ENCODE measurements at regions not wholly inside any gene's neighbourhood (a gene's known extent, or its start where the extent isn't known, plus 50 kb on each side); places are given as distances from the start of the nearest gene placed in this dataset.
"Not testable (repeated sequence)": the region's sequence is repeated elsewhere in the genome, so short reads cannot be mapped to it uniquely, and the experiment has no call there.

DNA sequence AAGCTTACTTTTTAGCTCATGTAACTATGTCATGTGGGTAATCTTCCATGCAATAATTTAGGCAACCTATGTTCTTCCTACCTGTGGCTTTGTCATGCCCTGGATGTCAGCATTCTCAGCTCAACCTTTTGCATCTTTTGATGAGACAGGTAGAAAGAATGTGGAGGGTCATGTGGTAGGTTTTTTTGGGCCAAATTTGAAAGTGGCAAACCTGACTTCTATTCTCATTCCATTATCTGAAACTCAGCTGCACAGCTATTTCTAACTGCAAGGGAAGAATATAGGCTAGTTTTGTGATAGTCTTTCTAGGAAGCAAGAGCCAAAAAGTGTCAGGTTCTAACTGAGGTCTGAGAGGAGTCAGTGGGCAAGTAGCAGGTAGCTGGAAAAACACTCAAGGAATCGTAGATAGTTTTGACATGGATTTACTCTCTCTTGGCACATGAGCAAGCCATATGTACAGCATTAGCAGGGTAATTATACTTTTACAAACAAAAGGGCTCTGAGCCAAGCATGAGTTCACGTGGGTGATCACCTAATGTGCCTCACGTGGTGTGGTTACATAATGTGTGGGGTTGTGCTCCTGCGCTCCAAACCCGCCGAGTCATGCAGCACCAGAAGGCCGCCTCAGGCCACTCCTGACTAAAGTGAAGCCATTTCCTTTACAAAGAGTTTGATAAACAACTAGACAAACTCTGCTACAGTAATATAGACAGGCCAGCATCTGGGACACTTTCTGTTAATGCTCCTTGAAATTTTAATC lies 1013.8 kb downstream of the PLA2G4A start:
- Histone ChIP-seq H3K27me3 (ENCODE audit: control insufficient read depth, insufficient read depth, low read length) (no peaks in the 10 kb centered on the region), H3K36me3 (ENCODE audit: insufficient read depth, low read length) (no peaks in the 10 kb centered on the region), H3K9me3 (replicated peaks; ENCODE audit: low read length) (no peaks in the 10 kb centered on the region), H3K9ac (ENCODE audit: low read depth, low read length) (no peak overlapping the region), H3K4me1 (ENCODE audit: control insufficient read depth, insufficient read depth, low read length) (no peaks in the 10 kb centered on the region), H3K4me3 (ENCODE audit: low read length) (no peak overlapping the region), H3K4me2 (ENCODE audit: low read length) (no peak overlapping the region)

DNA sequence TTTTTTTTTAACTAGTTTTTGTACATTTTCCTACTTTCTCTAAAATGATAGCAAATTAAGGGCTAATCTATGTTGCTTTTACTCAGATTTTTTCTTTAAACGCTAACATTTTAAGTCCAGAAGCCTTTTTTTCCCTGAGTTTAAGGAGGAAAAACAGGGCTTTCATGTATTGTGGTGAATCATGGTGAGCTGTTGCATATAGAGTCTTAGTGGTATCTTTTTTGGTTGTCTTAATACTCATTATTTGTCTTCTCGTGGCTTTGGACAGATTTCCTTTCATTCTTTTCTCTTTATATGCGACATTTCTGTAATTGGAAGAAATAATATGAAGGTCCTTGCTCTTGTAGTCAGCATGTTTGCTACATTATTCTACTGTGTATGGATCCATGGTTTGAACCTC lies 1015.6 kb downstream of the PLA2G4A start:
- no peaks in the 10 kb centered on the region for H3K4me1 ChIP-seq (ENCODE audit: control insufficient read depth, insufficient read depth, low read length)

DNA sequence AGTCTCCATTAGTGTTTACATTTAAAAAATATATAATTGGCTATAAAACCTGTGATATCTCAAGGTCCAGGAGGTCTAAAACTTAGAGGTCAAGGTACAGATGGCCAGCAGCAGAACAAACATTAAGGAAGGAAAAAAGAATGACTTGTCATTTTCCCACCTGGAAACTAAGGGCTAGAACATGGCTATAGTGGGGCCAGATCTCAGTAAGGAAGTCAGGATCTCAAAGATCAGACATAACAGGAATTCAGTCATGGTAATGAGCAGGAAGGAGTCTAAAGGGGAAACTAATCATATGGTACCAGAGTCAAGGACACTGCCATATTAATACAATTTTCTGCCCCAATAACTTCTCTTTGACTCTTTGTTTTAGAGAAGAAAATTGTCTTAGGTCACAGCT lies 1018.8 kb downstream of the PLA2G4A start:
- H3K4me1 ChIP-seq (ENCODE audit: control insufficient read depth, insufficient read depth, low read length) = no peaks in the 10 kb centered on the region
- no peak overlapping the region for H3K9ac ChIP-seq (ENCODE audit: low read depth, low read length)
- no peak overlapping the region for H3K4me2 ChIP-seq (ENCODE audit: low read length)
- no peaks in the 10 kb centered on the region for H3K36me3 ChIP-seq (ENCODE audit: insufficient read depth, low read length)
- peaks cover 2% of the 10 kb centered on the region for H3K9me3 ChIP-seq (replicated peaks; ENCODE audit: low read length)
- no peak overlapping the region for H3K4me3 ChIP-seq (ENCODE audit: low read length)
- H3K27me3 ChIP-seq (ENCODE audit: control insufficient read depth, insufficient read depth, low read length) = no peaks in the 10 kb centered on the region

More for the DNA sequence above, 1015.6 kb downstream of the PLA2G4A start:
- no peaks in the 10 kb centered on the region for H3K27me3 ChIP-seq (ENCODE audit: control insufficient read depth, insufficient read depth, low read length)
- H3K4me3 ChIP-seq (ENCODE audit: low read length) = no peak overlapping the region
- no peaks in the 10 kb centered on the region for H3K36me3 ChIP-seq (ENCODE audit: insufficient read depth, low read length)
- no peaks in the 10 kb centered on the region for H3K9me3 ChIP-seq (replicated peaks; ENCODE audit: low read length)
- H3K4me2 ChIP-seq (ENCODE audit: low read length) = no peak overlapping the region
- no peak overlapping the region for H3K9ac ChIP-seq (ENCODE audit: low read depth, low read length)

DNA sequence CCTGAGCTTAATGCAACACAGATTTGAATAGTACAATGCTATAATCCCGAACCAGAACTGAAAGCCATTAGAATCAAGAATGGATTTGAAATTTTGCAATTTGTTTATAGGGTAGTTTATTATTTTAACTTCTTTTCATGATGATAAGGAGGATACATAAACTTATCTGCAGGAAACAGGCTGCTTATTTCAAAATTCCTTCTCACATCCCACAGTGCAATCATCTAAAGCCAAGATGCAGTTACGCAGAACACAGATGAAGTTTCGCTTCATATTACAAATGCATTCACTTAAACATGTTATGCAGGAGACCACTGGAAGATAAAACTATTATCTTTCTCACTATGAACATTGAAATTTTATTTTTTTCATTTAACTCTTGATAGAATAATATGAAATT lies 1019.6 kb downstream of the PLA2G4A start:
- Histone ChIP-seq H3K9ac (ENCODE audit: low read depth, low read length) (no peak overlapping the region), H3K27me3 (ENCODE audit: control insufficient read depth, insufficient read depth, low read length) (no peaks in the 10 kb centered on the region), H3K4me2 (ENCODE audit: low read length) (no peak overlapping the region), H3K4me3 (ENCODE audit: low read length) (no peak overlapping the region), H3K36me3 (ENCODE audit: insufficient read depth, low read length) (no peaks in the 10 kb centered on the region), H3K4me1 (ENCODE audit: control insufficient read depth, insufficient read depth, low read length) (no peaks in the 10 kb centered on the region), H3K9me3 (replicated peaks; ENCODE audit: low read length) (peaks cover 2% of the 10 kb centered on the region)

DNA sequence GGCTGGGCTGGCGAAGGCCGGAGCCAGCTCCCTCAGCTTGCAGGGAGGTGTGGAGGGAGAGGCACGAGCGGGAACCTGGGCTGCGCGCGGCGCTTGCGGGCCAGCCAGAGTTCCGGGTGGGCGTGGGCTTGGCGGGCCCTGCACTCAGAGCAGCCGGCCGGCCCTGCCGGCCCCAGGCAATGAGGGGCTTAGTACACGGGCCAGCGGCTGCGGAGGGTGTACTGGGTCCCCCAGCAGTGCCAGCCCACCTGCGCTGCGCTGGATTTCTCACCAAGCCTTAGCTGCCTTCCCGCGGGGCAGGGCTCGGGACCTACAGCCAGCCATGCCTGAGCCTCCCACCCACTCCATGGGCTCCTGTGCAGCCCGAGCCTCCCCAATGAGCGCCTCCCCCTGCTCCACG lies 1021.4 kb downstream of the PLA2G4A start:
- H3K27me3 ChIP-seq (ENCODE audit: control insufficient read depth, insufficient read depth, low read length); H3K36me3 ChIP-seq (ENCODE audit: insufficient read depth, low read length); H3K4me3 ChIP-seq (ENCODE audit: low read length); H3K9me3 ChIP-seq (replicated peaks; ENCODE audit: low read length); H3K4me1 ChIP-seq (ENCODE audit: control insufficient read depth, insufficient read depth, low read length); H3K4me2 ChIP-seq (ENCODE audit: low read length); H3K9ac ChIP-seq (ENCODE audit: low read depth, low read length): not testable (repeated sequence)

DNA sequence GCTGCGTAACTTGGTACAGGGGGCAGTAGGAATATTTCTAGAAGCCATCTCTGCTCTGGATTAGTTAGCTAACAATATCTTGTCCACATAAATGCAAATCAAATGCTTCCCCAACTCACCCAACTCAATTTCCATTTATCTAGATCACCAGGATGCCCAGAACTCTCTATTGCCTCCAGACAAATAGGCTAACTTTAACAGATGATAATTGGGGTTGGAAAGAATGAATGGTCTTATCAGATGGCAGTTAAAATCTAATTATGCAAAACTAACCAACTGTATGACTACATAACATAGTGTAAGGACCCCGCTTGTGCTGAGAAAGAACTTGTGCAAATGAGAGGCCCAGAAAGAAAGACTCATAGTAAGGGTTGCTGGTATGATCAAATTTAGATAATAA lies 1024.8 kb downstream of the PLA2G4A start:
- H3K4me3 ChIP-seq (ENCODE audit: low read length) = no peak overlapping the region
- H3K4me2 ChIP-seq (ENCODE audit: low read length) = no peak overlapping the region
- H3K27me3 ChIP-seq (ENCODE audit: control insufficient read depth, insufficient read depth, low read length) = no peaks in the 10 kb centered on the region

DNA sequence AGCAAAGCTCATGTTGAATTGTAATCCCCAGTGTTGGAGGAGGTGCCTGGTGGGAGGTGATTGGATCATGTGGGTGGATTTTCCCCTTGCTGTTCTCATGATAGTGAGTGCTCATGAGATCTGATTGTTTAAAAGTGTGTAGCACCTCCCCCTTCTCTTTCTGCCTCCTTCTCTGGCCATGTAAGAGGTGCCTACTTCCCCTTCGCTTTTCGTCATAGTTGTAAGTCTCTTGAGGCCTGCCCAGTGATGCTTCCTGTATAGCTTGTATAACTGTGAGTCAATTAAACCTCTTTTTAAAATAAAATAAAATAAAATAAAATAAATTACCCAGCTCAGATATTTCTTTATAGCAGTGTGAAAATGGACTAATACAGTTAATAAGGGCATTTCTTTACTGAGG lies 1025.7 kb downstream of the PLA2G4A start:
- H3K4me1 ChIP-seq (ENCODE audit: control insufficient read depth, insufficient read depth, low read length) = no peaks in the 10 kb centered on the region
- peaks cover 2% of the 10 kb centered on the region for H3K9me3 ChIP-seq (replicated peaks; ENCODE audit: low read length)
- H3K4me2 ChIP-seq (ENCODE audit: low read length) = no peak overlapping the region
- H3K9ac ChIP-seq (ENCODE audit: low read depth, low read length) = no peak overlapping the region
- H3K27me3 ChIP-seq (ENCODE audit: control insufficient read depth, insufficient read depth, low read length) = no peaks in the 10 kb centered on the region
- H3K4me3 ChIP-seq (ENCODE audit: low read length) = no peak overlapping the region
- no peaks in the 10 kb centered on the region for H3K36me3 ChIP-seq (ENCODE audit: insufficient read depth, low read length)

More for the DNA sequence above, 1024.8 kb downstream of the PLA2G4A start:
- no peak overlapping the region for H3K9ac ChIP-seq (ENCODE audit: low read depth, low read length)
- peaks cover 2% of the 10 kb centered on the region for H3K9me3 ChIP-seq (replicated peaks; ENCODE audit: low read length)
- no peaks in the 10 kb centered on the region for H3K36me3 ChIP-seq (ENCODE audit: insufficient read depth, low read length)
- no peaks in the 10 kb centered on the region for H3K4me1 ChIP-seq (ENCODE audit: control insufficient read depth, insufficient read depth, low read length)

DNA sequence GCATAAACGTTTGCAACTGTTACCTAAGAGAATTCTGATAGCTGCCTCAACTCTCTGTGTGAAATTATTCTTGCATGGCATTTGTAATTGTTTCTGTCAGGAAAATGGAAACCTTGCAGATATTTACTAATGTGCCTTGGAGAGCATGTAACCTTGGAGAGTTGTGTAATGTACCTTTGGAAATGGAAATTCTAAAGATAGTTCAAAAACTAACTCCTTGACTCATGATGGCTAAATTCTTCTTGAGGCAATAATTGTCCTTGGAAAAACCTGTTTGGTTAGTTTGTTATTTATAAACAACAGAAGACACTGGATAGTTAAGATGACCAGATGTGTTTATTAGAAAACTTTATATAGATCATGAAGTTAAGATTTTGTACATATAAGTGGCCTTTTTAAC lies 1033.8 kb downstream of the PLA2G4A start:
- H3K4me3 ChIP-seq (ENCODE audit: low read length) = no peak overlapping the region
- no peaks in the 10 kb centered on the region for H3K27me3 ChIP-seq (ENCODE audit: control insufficient read depth, insufficient read depth, low read length)
- no peaks in the 10 kb centered on the region for H3K4me1 ChIP-seq (ENCODE audit: control insufficient read depth, insufficient read depth, low read length)
- no peak overlapping the region for H3K9ac ChIP-seq (ENCODE audit: low read depth, low read length)
- no peak overlapping the region for H3K4me2 ChIP-seq (ENCODE audit: low read length)
- H3K9me3 ChIP-seq (replicated peaks; ENCODE audit: low read length) = no peaks in the 10 kb centered on the region
- H3K36me3 ChIP-seq (ENCODE audit: insufficient read depth, low read length) = no peaks in the 10 kb centered on the region

DNA sequence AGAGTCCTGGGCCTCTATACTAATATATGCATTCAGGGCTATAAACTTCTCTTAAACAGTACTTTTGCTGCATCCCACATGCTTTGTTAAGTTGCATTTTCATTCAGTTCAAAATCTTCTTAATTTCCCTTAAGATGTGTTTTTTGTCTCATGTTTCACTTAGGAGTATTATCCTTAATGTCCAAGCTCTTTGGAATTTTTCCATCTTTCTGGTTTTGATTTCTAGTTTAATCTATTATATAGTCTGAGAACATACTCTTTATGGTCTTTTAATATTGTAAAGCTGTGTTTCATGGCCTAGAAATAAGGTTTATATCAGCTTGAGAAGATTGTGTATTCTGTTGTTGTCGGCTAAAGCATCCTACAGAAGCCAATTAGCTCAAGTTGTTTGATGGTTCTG lies 1041.8 kb downstream of the PLA2G4A start:
- Histone ChIP-seq H3K9me3 (replicated peaks; ENCODE audit: low read length) (no peaks in the 10 kb centered on the region), H3K36me3 (ENCODE audit: insufficient read depth, low read length) (no peaks in the 10 kb centered on the region), H3K9ac (ENCODE audit: low read depth, low read length) (no peak overlapping the region), H3K4me3 (ENCODE audit: low read length) (no peak overlapping the region), H3K4me2 (ENCODE audit: low read length) (no peak overlapping the region), H3K4me1 (ENCODE audit: control insufficient read depth, insufficient read depth, low read length) (no peaks in the 10 kb centered on the region), H3K27me3 (ENCODE audit: control insufficient read depth, insufficient read depth, low read length) (no peaks in the 10 kb centered on the region)

DNA sequence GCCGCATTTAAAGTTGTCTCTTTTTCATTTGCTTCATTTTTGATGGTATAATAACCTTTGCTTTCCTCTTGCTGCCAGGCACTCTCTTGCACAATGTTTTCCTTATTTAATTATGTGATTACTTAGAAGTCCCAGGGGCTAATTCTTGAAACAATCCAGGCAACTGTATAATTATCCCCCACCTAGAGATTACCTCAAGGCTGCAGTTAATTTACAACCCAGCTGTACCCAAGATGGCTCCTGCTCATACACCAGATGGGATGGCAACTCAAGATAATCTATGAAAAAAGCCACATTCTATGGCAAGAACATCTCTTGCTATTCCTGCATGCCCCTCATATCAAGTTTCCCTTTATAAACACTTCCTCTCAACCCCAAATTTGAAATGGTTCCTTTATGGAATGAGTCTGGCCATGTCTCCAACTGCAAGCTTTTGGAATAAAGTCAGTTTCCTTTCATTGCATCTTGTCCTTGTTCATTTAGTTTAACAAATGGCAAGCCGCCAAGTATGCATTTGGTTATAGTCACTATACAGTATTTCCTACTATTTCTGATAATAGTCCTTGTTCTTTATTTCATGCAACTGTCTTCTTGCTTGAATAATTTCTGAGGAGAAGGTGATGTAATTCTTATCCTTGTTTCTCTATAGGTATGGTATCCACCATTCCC lies 1042.6 kb downstream of the PLA2G4A start:
- Histone ChIP-seq H3K27me3 (ENCODE audit: control insufficient read depth, insufficient read depth, low read length) (no peaks in the 10 kb centered on the region), H3K9me3 (replicated peaks; ENCODE audit: low read length) (no peaks in the 10 kb centered on the region), H3K4me1 (ENCODE audit: control insufficient read depth, insufficient read depth, low read length) (no peaks in the 10 kb centered on the region), H3K4me3 (ENCODE audit: low read length) (no peak overlapping the region), H3K9ac (ENCODE audit: low read depth, low read length) (no peak overlapping the region), H3K36me3 (ENCODE audit: insufficient read depth, low read length) (no peaks in the 10 kb centered on the region), H3K4me2 (ENCODE audit: low read length) (no peak overlapping the region)

DNA sequence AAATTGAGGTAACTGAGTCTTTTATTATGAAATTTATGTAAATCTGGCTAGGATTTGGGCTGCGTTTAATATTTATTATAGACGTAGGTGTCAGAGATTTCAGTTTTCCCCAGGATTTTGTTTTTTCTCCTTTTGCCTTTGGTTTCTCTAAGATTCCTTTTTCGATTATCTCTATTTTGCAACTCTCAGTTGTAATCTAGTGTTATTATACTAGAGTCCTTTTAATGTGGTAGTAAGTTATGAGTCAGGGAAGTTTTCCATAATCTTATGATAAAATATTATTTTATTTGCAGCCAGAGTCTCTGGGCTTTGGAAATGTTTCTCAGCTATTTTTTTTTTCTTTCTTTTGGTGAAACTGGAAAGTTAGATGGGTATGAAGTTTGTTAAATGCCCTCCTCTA lies 1043.8 kb downstream of the PLA2G4A start:
- H3K9ac ChIP-seq (ENCODE audit: low read depth, low read length) = no peak overlapping the region
- H3K9me3 ChIP-seq (replicated peaks; ENCODE audit: low read length) = no peaks in the 10 kb centered on the region
- no peaks in the 10 kb centered on the region for H3K27me3 ChIP-seq (ENCODE audit: control insufficient read depth, insufficient read depth, low read length)
- H3K36me3 ChIP-seq (ENCODE audit: insufficient read depth, low read length) = no peaks in the 10 kb centered on the region
- H3K4me3 ChIP-seq (ENCODE audit: low read length) = no peak overlapping the region
- no peaks in the 10 kb centered on the region for H3K4me1 ChIP-seq (ENCODE audit: control insufficient read depth, insufficient read depth, low read length)
- H3K4me2 ChIP-seq (ENCODE audit: low read length) = no peak overlapping the region

DNA sequence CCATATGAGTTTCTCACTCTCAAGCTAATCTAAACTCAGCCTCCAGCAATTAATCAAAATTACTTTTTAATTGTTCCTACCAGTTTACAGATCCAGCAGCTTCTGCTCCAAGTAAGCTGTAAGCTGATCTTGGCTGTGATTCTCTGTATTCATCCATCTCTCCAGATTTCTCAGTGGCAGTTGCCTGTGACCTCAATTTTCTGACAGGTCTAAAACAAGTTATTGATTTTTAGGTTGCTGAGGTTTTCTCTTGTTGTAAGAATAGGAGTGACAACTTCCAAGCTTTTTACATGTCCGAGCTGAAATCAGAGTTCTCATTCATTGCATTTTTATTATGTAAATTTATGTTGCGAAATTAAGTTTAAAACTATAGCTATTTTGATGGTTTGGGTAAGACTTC lies 1044.4 kb downstream of the PLA2G4A start:
- Histone ChIP-seq H3K4me2 (ENCODE audit: low read length) (no peak overlapping the region), H3K9me3 (replicated peaks; ENCODE audit: low read length) (no peaks in the 10 kb centered on the region), H3K4me3 (ENCODE audit: low read length) (no peak overlapping the region), H3K4me1 (ENCODE audit: control insufficient read depth, insufficient read depth, low read length) (no peaks in the 10 kb centered on the region), H3K27me3 (ENCODE audit: control insufficient read depth, insufficient read depth, low read length) (no peaks in the 10 kb centered on the region), H3K9ac (ENCODE audit: low read depth, low read length) (no peak overlapping the region), H3K36me3 (ENCODE audit: insufficient read depth, low read length) (no peaks in the 10 kb centered on the region)
